ENCODE measurements at regions not wholly inside any gene's neighbourhood (a gene's known extent, or its start where the extent isn't known, plus 50 kb on each side); places are given as distances from the start of the nearest gene placed in this dataset.

- no peak for DNase-seq (ENCODE audit: low read depth in 2 of 2)
Observed at GRCh38 chrX:109842611-109843010, 109.6 kb upstream of the ACSL4 start.

- no peak for DNase-seq (ENCODE audit: low read depth in 2 of 2)
Observed at GRCh38 chrX:109843963-109844751, 111.1 kb upstream of the ACSL4 start.

GRCh38 chrX:109844986-109845385, 111.9 kb upstream of the ACSL4 start:
- DNase-seq (ENCODE audit: low read depth in 2 of 2), result no peak

GRCh38 chrX:109845996-109846395, 112.9 kb upstream of the ACSL4 start:
- DNase-seq (ENCODE audit: low read depth in 2 of 2), result no peak

GRCh38 chrX:109847257-109848187, 114.5 kb upstream of the ACSL4 start:
- no peak for DNase-seq (ENCODE audit: low read depth in 2 of 2)

- DNase-seq (ENCODE audit: low read depth in 2 of 2), result no peak
Observed at GRCh38 chrX:109848461-109849050, 115.5 kb upstream of the ACSL4 start.

GRCh38 chrX:109854096-109854495, 121.0 kb upstream of the ACSL4 start:
- DNase-seq (ENCODE audit: low read depth in 2 of 2), result no peak

- DNase-seq (ENCODE audit: low read depth in 2 of 2), result no peak
Observed at GRCh38 chrX:109855501-109855900, 122.4 kb upstream of the ACSL4 start.

- no peak for DNase-seq (ENCODE audit: low read depth in 2 of 2)
Observed at GRCh38 chrX:109856974-109857373, 123.9 kb upstream of the ACSL4 start.

GRCh38 chrX:109857584-109858228, 124.6 kb upstream of the ACSL4 start:
- DNase-seq (ENCODE audit: low read depth in 2 of 2), result no peak

GRCh38 chrX:109858602-109859341, 125.7 kb upstream of the ACSL4 start:
- DNase-seq (ENCODE audit: low read depth in 2 of 2), result no peak

- DNase-seq (ENCODE audit: low read depth in 2 of 2), result no peak
Observed at GRCh38 chrX:109859651-109860050, 126.6 kb upstream of the ACSL4 start.

- no peak for DNase-seq (ENCODE audit: low read depth in 2 of 2)
Observed at GRCh38 chrX:109862433-109862832, 129.4 kb upstream of the ACSL4 start.

GRCh38 chrX:109863811-109864210, 130.8 kb upstream of the ACSL4 start:
- DNase-seq (ENCODE audit: low read depth in 2 of 2), result no peak

GRCh38 chrX:109871121-109871888, 131.6 kb upstream of the TMEM164 start:
- no peak for DNase-seq (ENCODE audit: low read depth in 2 of 2)

- no peak for DNase-seq (ENCODE audit: low read depth in 2 of 2)
Observed at GRCh38 chrX:109872021-109872732, 130.7 kb upstream of the TMEM164 start.

- DNase-seq (ENCODE audit: low read depth in 2 of 2), result no peak
Observed at GRCh38 chrX:109873574-109873973, 129.3 kb upstream of the TMEM164 start.

GRCh38 chrX:109873983-109874382, 128.9 kb upstream of the TMEM164 start:
- DNase-seq (ENCODE audit: low read depth in 2 of 2), result no peak

- no peak for DNase-seq (ENCODE audit: low read depth in 2 of 2)
Observed at GRCh38 chrX:109874548-109874947, 128.4 kb upstream of the TMEM164 start.

GRCh38 chrX:109875831-109876230, 127.1 kb upstream of the TMEM164 start:
- DNase-seq (ENCODE audit: low read depth in 2 of 2), result no peak

Data from stimulated activated CD8-positive, alpha-beta memory T cell treated with anti-CD3 and anti-CD28 coated beads, Interleukin-7, amount 100 ng/mL, for 4 hours (primary cell).